Tibial nerve (tissue), 4 donors: ENCODE measurements at regions not wholly inside any gene's neighbourhood (a gene's known extent, or its start where the extent isn't known, plus 50 kb on each side); places are given as distances from the start of the nearest gene placed in this dataset.

Source experiments
- CTCF ChIP-seq, 5 experiments: fragments of 200-600 bp in 3 of 5; fragments of 450-650 bp in 2 of 5; sonication (generic) in 3 of 5; IDR thresholded peaks; one replicate each; pipeline ENCODE4 v1.5.1; 2016 to 2019; ENCODE audit warnings: antibody characterized with exemption in 5 of 5, mild to moderate bottlenecking in 3 of 5, moderate library complexity in 2 of 5
- EP300 ChIP-seq, 2 donors: sonication (generic); formaldehyde crosslinking; IDR thresholded peaks; one replicate each; pipeline ENCODE4 v1.6.1; 2017; ENCODE audit warnings: antibody characterized with exemption in 2 of 2, mild to moderate bottlenecking in 1 of 2
- POLR2A ChIP-seq, 2 donors: fragments of 450-650 bp; IDR thresholded peaks; one replicate each; pipeline ENCODE4 v1.6.1; 2017; ENCODE audit warnings: antibody characterized with exemption in 2 of 2, mild to moderate bottlenecking in 2 of 2, moderate library complexity in 2 of 2

DNA sequence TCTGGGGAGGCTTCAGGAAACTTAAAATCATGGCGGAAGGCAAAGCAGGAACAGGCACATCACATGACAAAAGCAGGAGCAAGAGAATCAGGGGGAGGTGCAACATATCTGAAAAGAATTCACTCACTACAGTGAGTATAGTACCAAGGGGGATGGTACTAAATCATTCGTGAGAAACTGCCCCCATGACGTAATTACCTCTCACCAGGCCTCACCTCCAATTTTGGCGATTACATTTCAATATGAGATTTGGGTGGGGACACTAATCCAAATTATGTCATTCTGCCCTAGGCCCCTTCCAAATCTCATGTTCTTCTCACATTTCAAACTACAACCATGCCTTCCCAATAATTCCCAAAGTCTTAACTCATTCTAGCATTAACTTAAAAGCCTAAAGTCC, 740.8 kb upstream of the SOX11 start:
- TF ChIP-seq CTCF (IDR thresholded peaks at IDR 0.05) (no peak), POLR2A (IDR thresholded peaks at IDR 0.05) (no peak), EP300 (IDR thresholded peaks at IDR 0.05) (no peak)
